BE2C (cell line): ENCODE measurements at regions not wholly inside any gene's neighbourhood (a gene's known extent, or its start where the extent isn't known, plus 50 kb on each side); places are given as distances from the start of the nearest gene placed in this dataset.
"Not testable (repeated sequence)": the region's sequence is repeated elsewhere in the genome, so short reads cannot be mapped to it uniquely, and the experiment has no call there.

ENCODE experiments used
- DNase-seq: peaks from one replicate; pipeline ENCODE4 v3.0.0-alpha.2; 2020
- H3K27me3 ChIP-seq: fragments of 250-450 bp; sonication (Bioruptor Pico); 2 replicates; pipeline ENCODE4 v1.5.1; 2020; ENCODE audit warnings: mild to moderate bottlenecking
- H3K36me3 ChIP-seq: fragments of 250-450 bp; sonication (Bioruptor Pico); 2 replicates; pipeline ENCODE4 v1.5.1; 2020; ENCODE audit warnings: mild to moderate bottlenecking
- H3K4me1 ChIP-seq: fragments of 250-450 bp; sonication (Bioruptor Pico); 2 replicates; pipeline ENCODE4 v1.5.1; 2020
- H3K4me3 ChIP-seq: 2 replicates; pipeline ENCODE4 v1.5.1; 2011; ENCODE audit warnings: low read depth, low read length
- H3K9me3 ChIP-seq: fragments of 250-450 bp; sonication (Bioruptor Pico); 2 replicates; pipeline ENCODE4 v1.5.1; 2020
- TF ChIP-seq, protein P1 (sequence below): IDR thresholded peaks from 2 replicates; pipeline ENCODE4 v1.5.1; 2012; ENCODE audit warnings: mild to moderate bottlenecking, low read depth, low read length

DNA sequence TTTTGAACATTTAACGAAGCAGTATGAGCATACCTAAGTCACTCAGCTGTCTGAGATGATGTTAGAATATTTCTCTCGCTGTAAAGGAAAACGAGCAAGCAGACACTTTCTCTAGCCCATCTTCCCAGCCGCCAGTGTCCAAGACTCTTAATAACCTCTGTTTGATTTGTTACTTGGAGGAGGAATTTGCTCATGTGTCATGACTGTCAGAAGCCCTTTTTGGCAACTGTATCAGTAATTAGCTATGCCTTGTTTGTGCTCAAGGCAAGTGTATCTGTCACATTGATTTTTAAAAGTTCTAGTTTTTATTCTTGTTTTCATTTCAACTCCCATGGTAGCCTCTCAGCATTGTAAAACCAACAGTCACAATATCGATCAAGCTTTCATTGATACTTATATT, 828.4 kb upstream of the SLC10A2 start:
- H3K4me3 ChIP-seq = no peak overlapping the region
- TF ChIP-seq, protein P1, sequence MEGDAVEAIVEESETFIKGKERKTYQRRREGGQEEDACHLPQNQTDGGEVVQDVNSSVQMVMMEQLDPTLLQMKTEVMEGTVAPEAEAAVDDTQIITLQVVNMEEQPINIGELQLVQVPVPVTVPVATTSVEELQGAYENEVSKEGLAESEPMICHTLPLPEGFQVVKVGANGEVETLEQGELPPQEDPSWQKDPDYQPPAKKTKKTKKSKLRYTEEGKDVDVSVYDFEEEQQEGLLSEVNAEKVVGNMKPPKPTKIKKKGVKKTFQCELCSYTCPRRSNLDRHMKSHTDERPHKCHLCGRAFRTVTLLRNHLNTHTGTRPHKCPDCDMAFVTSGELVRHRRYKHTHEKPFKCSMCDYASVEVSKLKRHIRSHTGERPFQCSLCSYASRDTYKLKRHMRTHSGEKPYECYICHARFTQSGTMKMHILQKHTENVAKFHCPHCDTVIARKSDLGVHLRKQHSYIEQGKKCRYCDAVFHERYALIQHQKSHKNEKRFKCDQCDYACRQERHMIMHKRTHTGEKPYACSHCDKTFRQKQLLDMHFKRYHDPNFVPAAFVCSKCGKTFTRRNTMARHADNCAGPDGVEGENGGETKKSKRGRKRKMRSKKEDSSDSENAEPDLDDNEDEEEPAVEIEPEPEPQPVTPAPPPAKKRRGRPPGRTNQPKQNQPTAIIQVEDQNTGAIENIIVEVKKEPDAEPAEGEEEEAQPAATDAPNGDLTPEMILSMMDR = no peak
- peaks cover 4% of the 10 kb centered on the region for H3K4me1 ChIP-seq
- H3K27me3 ChIP-seq = no peaks in the 10 kb centered on the region
- DNase-seq = no peak
- H3K36me3 ChIP-seq = peaks cover 2% of the 10 kb centered on the region; the same call in 1 of the 2 replicates
- peaks cover 4% of the 10 kb centered on the region; the same call in 1 of the 2 replicates for H3K9me3 ChIP-seq

DNA sequence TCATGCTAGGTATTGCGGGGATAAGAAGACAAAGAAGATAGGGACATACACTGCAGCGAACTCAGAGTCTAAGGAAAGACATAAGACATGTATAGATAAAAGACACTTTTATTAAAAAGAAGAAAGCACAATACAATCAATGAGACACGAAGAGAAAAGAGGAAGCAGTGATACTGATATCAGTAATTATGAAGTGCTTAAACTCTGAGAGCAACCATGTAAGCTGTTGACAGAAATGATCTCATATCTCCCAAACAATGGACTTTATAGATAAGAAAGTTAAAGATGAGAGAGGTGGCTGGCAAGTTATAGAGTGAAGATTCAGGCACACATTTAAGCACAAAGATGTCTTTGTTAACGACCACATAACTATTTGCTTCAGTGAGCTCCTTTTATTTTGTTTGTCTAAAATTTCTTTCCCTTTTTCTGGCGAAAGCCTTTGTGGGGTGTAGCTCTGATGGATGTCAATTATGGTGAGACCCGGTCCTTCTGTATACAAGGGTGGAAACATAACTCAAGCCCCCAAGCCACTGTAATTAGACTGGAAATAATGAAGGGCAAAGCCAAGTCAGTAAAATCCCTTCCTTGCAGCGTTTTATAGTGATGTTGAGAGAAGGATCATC, 818.0 kb upstream of the SLC10A2 start:
- Histone ChIP-seq H3K9me3 (no peaks in the 10 kb centered on the region), H3K4me1 (peaks cover 10% of the 10 kb centered on the region), H3K27me3 (no peaks in the 10 kb centered on the region), H3K4me3 (no peak overlapping the region), H3K36me3 (no peaks in the 10 kb centered on the region)
- TF ChIP-seq, protein P1 = no peak
- DNase-seq = no peak

DNA sequence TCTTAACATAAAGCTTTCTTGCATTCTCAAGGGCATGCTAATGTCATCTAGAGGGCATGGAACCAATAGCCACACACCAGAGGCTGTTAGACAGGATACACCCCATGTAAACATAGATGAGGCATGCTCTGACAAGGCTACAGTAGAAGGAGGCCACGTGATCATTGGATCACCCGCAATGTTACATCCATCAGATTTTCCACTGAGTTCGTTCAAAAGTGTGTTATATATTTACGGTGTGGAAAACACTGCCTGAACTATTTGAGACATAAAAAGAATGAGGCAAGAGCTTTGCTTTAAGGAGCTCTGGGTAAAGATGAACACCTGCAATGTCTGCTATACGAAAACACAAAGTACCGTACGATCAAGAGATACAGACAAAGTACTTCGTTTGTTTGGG, 817.5 kb upstream of the SLC10A2 start:
- Histone ChIP-seq H3K27me3 (no peaks in the 10 kb centered on the region), H3K4me1 (peaks cover 10% of the 10 kb centered on the region), H3K9me3 (no peaks in the 10 kb centered on the region), H3K36me3 (no peaks in the 10 kb centered on the region), H3K4me3 (no peak overlapping the region)
- TF ChIP-seq, protein P1 = no peak
- DNase-seq = no peak

DNA sequence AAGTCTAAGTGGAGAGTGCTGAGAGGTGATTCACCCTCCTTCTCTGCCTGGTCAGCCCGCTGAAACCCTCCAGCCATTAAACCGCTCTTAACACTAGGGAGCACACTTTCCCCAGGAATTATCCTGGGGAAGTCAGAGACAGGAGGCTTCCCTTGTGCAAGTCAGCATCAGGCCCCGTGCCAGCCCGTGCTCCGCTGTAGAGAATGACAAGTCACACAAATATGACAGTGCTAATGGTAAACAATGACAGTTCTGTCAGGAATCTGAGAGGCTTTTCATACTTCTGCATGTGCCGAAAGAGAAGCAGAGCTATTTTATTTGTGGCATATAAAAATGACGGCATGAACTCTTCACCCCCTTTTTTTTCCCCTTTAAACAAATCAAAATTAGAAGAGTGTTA, 816.9 kb upstream of the SLC10A2 start:
- TF ChIP-seq, protein P1 = peak; percentile 79
- H3K4me1 ChIP-seq = peaks cover 10% of the 10 kb centered on the region
- H3K9me3 ChIP-seq = no peaks in the 10 kb centered on the region
- peak; percentile 93 for DNase-seq
- no peaks in the 10 kb centered on the region for H3K36me3 ChIP-seq
- no peak overlapping the region for H3K4me3 ChIP-seq
- no peaks in the 10 kb centered on the region for H3K27me3 ChIP-seq

DNA sequence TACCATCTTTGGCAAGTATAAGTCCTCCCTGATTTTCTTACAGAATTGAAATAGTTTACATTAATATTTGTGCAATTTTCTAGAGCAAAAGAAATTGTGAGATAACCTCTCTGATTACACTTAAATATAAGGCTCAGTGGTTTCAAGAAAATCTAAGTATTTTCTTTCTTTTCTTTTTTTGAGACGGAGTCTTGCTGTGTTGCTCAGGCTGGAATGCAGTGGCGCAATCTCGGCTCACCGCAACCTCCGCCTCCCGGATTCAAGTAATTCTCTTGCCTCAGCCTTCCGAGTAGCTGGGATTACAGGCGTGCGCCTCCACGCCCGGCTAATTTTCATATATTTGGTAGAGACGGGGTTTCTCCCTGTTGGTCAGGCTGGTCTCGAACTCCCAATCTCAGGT, 813.9 kb upstream of the SLC10A2 start:
- DNase-seq = not testable (repeated sequence)

DNA sequence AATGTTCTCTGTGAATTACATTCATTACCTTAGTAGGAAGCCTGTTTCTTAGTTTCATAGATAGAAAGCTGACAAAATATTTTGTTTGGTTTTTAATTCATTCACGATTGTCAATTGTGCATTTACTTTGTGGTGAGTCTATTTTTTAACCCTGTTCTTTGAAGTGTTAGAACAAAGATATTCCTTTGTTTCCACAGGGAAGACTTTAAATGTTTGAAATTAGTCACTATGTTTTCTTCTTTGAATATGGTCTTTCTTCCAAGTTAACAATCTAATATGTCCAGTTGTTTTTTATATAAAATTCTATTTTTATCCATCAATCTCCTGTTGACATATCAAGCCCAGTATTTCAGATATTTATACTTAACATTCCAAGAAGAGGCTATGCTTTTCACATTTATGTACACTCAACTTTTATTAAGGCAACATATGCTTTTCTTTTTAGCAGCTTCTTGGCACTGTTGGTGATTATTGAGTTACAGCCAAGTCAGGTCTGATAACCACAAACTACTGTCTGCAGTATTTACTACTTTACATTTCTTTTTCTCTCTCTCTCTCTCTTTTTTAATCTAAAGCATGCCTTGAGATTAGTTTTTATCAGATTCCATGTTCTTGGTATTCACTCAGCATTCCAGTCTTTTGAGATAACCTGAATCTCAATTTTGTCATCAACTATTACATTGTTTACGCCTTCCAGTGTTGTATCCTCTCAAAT, 812.8 kb upstream of the SLC10A2 start:
- no peak overlapping the region for H3K4me3 ChIP-seq
- no peaks in the 10 kb centered on the region for H3K9me3 ChIP-seq
- no peaks in the 10 kb centered on the region for H3K27me3 ChIP-seq
- TF ChIP-seq, protein P1 = no peak
- DNase-seq = no peak
- no peaks in the 10 kb centered on the region for H3K36me3 ChIP-seq
- peaks cover 8% of the 10 kb centered on the region for H3K4me1 ChIP-seq

More for the DNA sequence above, 813.9 kb upstream of the SLC10A2 start:
- not testable (repeated sequence) for H3K4me3 ChIP-seq, H3K36me3 ChIP-seq, H3K27me3 ChIP-seq, H3K9me3 ChIP-seq
- peaks cover 10% of the 10 kb centered on the region for H3K4me1 ChIP-seq
